HG03039 (cell line): ENCODE measurements at regions not wholly inside any gene's neighbourhood (a gene's known extent, or its start where the extent isn't known, plus 50 kb on each side); places are given as distances from the start of the nearest gene placed in this dataset.
"Not testable (repeated sequence)": the region's sequence is repeated elsewhere in the genome, so short reads cannot be mapped to it uniquely, and the experiment has no call there.

Experiments
- ATAC-seq: cut with Tn5 transposase; IDR thresholded peaks from one replicate; pipeline ENCODE4 v1.9.1; 2021; ENCODE audit warnings: mild to moderate bottlenecking, moderate library complexity; ENCODE audit not compliant: unreplicated experiment

GRCh38 chr14:55803873-55804553 lies 224.0 kb downstream of the KTN1 start:
- no peak for ATAC-seq

DNA sequence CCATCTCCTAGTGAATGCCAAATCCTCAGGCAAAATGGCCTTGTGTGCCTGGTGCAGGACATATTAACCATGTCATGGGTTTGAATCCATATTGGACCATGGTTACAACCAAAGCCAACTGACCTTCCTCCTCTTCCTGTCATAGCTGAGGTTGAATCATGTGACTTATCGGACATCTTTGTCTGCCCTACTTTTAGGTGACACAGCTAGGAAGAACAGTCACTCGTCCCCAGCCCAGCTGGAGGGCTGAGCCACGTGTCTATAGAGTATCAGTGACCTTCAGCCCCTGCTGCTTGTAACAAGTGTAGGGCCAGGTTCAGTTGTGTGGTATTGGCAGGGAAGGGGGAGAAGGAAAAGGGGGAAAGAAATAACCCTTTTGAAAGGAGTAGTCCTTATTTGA lies 225.2 kb downstream of the KTN1 start:
- no peak for ATAC-seq

- peak; percentile 67 for ATAC-seq
These were observed 227.3 kb downstream of the KTN1 start for GRCh38 chr14:55807053-55807880.

- no peak for ATAC-seq
These were observed 227.9 kb downstream of the KTN1 start for GRCh38 chr14:55807881-55808379.

DNA sequence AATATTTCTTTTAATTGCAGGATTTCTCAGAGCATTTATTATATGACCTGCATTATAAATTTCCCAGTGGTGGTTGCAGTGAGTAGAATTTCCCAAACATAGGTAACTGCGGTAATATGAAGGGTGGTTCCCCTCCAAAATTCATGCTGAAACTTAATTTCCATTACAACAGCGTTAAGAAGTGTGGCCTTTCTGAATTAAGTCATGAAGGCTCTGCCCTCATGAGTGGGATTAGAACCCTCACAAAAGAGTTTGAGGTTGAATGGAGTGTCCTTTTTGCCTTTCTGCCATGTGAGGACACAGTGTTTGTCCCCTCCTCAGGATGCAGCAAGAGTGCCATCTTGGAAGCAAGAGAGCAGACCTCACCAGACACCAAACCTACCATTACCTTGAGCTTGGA lies 233.6 kb downstream of the KTN1 start:
- ATAC-seq: no peak

DNA sequence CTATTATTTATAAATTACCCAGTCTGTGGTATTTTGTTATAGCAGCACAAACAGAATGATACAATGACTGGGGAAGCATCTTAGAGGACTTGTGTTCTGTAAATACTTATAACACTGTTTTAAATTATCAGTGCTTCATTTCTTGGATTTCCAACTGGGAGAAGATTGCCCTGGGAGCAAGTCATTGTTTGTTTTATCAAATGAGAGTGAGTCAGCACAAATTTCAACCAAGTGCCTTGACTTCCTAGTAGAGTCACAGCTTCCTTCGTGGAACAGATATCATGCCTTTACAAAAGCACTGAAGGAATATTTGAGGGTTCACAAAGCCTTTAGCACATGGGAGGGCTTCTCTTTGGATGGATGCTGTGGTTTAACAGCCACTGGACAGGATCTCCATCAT lies 234.1 kb downstream of the KTN1 start:
- ATAC-seq: no peak

- ATAC-seq: no peak
These were observed 234.9 kb downstream of the KTN1 start for GRCh38 chr14:55814873-55815272.

DNA sequence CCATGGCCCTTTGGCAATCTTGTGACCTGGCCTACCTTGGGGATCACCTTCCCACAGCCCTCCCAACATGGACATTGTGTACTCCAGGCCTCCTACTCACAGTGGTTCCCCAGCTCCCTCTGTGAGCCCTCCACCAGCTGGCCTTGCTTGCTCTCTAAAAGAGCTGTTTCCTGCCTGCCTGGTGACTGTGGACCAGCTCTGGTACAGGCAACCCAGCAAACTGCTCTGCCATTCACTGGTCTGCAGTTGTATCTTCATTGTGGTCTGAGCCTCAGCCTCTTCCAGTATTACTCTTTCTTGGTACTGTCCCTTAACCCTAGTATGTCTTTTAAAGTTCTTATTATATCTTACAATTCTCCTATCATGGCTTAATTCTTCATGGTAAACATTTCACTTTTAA lies 236.2 kb downstream of the KTN1 start:
- no peak for ATAC-seq

DNA sequence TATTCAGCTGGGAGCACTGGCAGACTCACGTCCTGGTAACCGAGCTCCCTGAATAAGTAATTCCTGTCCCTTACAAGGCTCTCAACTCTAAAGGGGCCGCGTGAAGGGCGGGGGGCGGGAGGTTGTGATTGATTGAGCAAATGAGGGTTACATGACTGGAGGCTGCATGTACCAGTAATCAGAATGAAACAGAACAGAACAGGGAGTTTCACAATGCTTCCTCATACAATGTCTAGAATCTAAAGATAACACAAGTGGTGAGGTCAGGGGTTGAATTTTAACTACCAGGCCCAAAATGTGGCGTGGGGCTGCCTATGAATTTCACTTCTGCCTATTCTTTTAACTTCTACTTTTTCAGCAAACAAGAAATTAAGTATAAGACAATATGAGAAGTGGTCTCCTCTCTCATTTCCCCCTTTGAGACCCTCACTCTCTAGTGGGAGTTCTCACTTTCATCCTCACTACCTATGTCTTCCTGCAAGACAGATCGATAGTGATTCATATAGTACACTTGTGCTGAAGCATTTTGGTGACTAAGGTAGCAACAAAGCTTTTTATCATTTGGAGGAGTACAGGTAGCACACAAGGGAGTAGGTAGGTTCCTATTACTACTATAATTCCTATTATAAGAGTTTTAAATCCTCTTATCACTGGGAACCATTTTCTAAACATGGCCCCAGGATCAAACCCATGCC lies 239.8 kb downstream of the KTN1 start:
- peak; percentile 62 for ATAC-seq

DNA sequence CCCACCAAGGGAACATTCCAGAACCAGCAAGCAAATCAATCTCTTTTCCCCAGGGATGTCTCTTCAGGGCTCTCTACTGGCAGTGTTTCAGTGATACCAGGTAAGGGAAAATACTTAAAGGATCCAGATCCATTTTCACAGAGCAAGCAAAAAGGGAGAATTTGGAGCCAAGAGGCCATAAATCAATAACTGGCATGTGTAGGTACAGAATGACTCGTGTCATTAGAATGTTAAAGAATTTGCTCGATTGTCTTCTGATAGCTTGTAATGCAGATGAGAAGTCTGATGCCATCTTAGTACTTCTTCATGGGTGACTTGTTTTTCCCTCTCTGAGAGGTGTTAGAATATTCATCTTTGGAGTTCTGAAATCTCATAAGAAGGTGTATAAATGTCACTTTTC lies 242.9 kb downstream of the KTN1 start:
- ATAC-seq: no peak

GRCh38 chr14:55832122-55832911 lies 252.3 kb downstream of the KTN1 start:
- ATAC-seq: no peak

- ATAC-seq: no peak
These were observed 253.0 kb downstream of the KTN1 start for GRCh38 chr14:55832974-55833373.

GRCh38 chr14:55834390-55834789 lies 254.4 kb downstream of the KTN1 start:
- ATAC-seq: no peak

DNA sequence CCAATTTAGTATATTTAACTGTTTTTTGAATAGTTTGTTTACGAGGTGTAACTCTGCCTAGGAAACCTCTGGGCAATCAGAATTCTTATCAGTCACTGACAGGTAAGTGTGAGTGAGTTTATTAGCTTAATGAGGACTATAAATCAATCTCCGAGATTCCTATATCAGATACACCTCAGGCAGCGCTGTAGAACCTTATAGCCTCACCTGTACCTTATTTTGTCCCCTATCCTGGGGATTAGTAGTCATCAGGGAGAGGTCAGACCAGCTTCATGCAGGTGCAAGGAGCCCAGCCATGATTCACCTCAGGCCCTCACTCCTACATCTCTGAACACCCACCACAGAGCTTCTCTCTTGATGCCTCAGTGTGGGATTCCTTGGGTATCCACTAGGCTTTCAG lies 256.0 kb downstream of the KTN1 start:
- ATAC-seq: no peak

GRCh38 chr14:55837467-55837866 lies 257.5 kb downstream of the KTN1 start:
- ATAC-seq: no peak

DNA sequence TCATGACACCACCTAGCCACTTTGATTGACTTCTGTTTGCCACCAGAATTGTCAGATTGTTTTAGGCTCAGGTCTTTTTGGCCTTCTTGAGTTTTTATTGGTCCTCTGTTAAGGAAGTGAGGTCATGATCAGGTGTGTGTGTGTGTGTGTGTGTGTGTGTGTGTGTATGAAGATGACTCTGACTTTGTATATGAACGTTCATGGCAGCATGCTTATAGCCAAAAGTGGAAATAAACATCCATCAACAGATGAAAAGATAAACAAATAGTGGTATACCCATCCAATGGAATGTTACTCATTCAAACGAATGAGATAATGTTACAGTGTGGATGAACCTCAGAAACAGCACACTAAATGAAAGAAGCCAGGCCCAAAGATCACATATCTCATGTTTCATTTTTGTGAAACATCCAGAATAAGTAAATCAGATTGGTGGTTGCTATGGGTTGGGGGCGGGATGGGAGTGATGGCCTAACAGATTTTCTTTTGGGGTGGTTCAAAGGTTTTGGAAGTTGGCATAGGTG lies 258.6 kb downstream of the KTN1 start:
- no peak for ATAC-seq

GRCh38 chr14:55839301-55839947 lies 259.4 kb downstream of the KTN1 start:
- not testable (repeated sequence) for ATAC-seq

GRCh38 chr14:55840821-55841220 lies 260.8 kb downstream of the KTN1 start:
- no peak for ATAC-seq

GRCh38 chr14:55841625-55842024 lies 261.6 kb downstream of the KTN1 start:
- no peak for ATAC-seq
